ENCODE measurements at regions not wholly inside any gene's neighbourhood (a gene's known extent, or its start where the extent isn't known, plus 50 kb on each side); places are given as distances from the start of the nearest gene placed in this dataset.

DNA sequence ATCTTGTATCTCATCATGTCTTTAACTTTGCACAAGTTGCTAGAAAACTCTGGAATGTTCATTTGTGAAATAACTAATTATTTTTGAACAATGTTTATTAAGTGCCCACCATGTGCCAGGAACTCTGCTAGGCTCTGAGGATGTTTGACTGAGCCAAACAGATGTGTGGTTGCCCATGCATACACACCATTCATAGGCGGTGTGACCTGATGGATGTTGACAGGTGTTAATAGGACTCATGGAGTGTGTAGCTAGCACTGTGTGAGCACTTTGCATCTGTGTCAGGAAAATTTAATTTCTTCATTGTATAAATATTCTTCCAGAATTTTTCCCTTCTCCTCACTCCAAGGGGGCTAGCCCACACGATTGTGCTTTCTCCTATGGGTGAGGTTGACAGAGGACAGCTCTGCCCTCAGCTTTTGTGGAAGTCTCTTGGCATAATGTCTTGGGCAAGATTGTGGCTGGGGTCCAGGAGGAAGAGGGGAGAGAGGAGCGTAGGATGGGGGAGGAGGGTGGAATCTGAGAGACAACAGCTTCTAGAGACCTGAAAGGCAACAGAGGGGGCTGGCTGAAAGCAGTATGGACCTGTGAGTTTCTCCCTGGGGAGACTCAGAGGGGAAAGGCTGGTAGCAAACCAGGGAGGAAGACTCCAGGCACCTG is 214.6 kb upstream of the CXCR4 start:
- no peak overlapping the region for H3K27ac ChIP-seq (ENCODE audit: low read depth in 1 of 2, low read length in 2 of 2)
- no peak overlapping the region for H3K4me2 ChIP-seq (replicated peaks; ENCODE audit: extremely low read depth, low read length, poor library complexity, severe bottlenecking)
- peaks cover 0 to 8% (median 2%) of the 10 kb centered on the region in 3 donors for H3K27me3 Mint-ChIP-seq (ENCODE audit: low read depth in 3 of 3)
- H3K36me3 Mint-ChIP-seq, result peaks cover 0 to 2% of the 10 kb centered on the region in 2 donors
- H3K27me3 ChIP-seq (ENCODE audit: control insufficient read depth in 2 of 2, insufficient read depth in 2 of 2, low read length in 2 of 2), result no peaks in the 10 kb centered on the region
- H3K4me1 Mint-ChIP-seq, result peaks cover 26% of the 10 kb centered on the region
- no peaks in the 10 kb centered on the region for H4K20me1 ChIP-seq (ENCODE audit: insufficient read depth, low read length)
- no peaks in the 10 kb centered on the region for H3K9me3 ChIP-seq (replicated peaks in 1 of 2; ENCODE audit: control insufficient read depth in 1 of 2, insufficient read depth in 1 of 2, low read length in 2 of 2)
- H3K4me3 Mint-ChIP-seq, result no peak overlapping the region
- no peaks in the 10 kb centered on the region for H3K79me2 ChIP-seq (ENCODE audit: insufficient read depth, low read length)
- H3K9ac ChIP-seq (ENCODE audit: insufficient read depth, low read length, poor library complexity, severe bottlenecking), result no peak overlapping the region
- H3K36me3 ChIP-seq (replicated peaks in 1 of 2; ENCODE audit: control insufficient read depth in 1 of 2, insufficient read depth in 2 of 2, low read length in 2 of 2), result no peaks in the 10 kb centered on the region
- peaks cover 0 to 2% (median 0%) of the 10 kb centered on the region in 7 donors for H3K9me3 Mint-ChIP-seq
- peak overlapping the region in 1 of 7 donors; percentile 43 for H3K27ac Mint-ChIP-seq
- H2AFZ ChIP-seq (ENCODE audit: insufficient read depth, low read depth, low read length, poor library complexity, severe bottlenecking), result no peak overlapping the region
- 26% methylated on average over 2 of the region's 3 CpGs for WGBS (ENCODE audit: insufficient coverage)
- peaks cover 21 to 25% of the 10 kb centered on the region in 2 donors for H3K4me1 ChIP-seq (ENCODE audit: control insufficient read depth in 1 of 2, insufficient read depth in 2 of 2, low read length in 2 of 2)
- DNase-seq, result no peak
- TF ChIP-seq, protein P1, sequence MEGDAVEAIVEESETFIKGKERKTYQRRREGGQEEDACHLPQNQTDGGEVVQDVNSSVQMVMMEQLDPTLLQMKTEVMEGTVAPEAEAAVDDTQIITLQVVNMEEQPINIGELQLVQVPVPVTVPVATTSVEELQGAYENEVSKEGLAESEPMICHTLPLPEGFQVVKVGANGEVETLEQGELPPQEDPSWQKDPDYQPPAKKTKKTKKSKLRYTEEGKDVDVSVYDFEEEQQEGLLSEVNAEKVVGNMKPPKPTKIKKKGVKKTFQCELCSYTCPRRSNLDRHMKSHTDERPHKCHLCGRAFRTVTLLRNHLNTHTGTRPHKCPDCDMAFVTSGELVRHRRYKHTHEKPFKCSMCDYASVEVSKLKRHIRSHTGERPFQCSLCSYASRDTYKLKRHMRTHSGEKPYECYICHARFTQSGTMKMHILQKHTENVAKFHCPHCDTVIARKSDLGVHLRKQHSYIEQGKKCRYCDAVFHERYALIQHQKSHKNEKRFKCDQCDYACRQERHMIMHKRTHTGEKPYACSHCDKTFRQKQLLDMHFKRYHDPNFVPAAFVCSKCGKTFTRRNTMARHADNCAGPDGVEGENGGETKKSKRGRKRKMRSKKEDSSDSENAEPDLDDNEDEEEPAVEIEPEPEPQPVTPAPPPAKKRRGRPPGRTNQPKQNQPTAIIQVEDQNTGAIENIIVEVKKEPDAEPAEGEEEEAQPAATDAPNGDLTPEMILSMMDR (IDR thresholded peaks at IDR 0.05), result no peak
- H3K4me3 ChIP-seq (replicated peaks in 1 of 3; ENCODE audit: low read depth in 2 of 3, low read length in 3 of 3), result no peak overlapping the region
- intact Hi-C loops (cut with micrococcal nuclease), result no loop called here

DNA sequence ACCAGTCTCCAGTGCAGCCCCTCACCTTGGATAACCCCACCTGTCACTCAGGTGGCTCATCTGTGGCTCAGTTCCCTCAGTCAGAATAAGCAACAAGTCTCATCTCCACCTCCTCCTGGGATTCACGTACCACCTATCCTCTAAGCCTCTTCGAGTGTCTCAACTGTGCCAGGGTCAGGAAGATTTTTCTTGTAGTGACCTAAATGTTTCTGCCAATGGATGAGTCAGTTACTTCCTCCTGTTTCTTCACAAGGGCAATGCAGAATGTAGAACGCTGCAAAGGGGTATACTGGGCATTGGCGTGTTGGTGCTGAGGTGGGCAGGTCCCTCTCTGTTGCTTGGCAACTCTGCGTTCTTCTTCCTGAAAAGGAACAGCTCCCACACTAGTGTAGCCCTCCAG is 213.3 kb upstream of the CXCR4 start:
- TF ChIP-seq, protein P1 (IDR thresholded peaks at IDR 0.05), result no peak
- Histone ChIP-seq H3K4me3 (replicated peaks in 1 of 3; ENCODE audit: low read depth in 2 of 3, low read length in 3 of 3) (no peak overlapping the region), H2AFZ (ENCODE audit: insufficient read depth, low read depth, low read length, poor library complexity, severe bottlenecking) (no peak overlapping the region), H3K27ac (ENCODE audit: low read depth in 1 of 2, low read length in 2 of 2) (no peak overlapping the region), H3K4me2 (replicated peaks; ENCODE audit: extremely low read depth, low read length, poor library complexity, severe bottlenecking) (no peak overlapping the region), H3K79me2 (ENCODE audit: insufficient read depth, low read length) (no peaks in the 10 kb centered on the region), H4K20me1 (ENCODE audit: insufficient read depth, low read length) (no peaks in the 10 kb centered on the region), H3K36me3 (replicated peaks in 1 of 2; ENCODE audit: control insufficient read depth in 1 of 2, insufficient read depth in 2 of 2, low read length in 2 of 2) (no peaks in the 10 kb centered on the region), H3K9me3 (replicated peaks in 1 of 2; ENCODE audit: control insufficient read depth in 1 of 2, insufficient read depth in 1 of 2, low read length in 2 of 2) (no peaks in the 10 kb centered on the region), H3K27me3 (ENCODE audit: control insufficient read depth in 2 of 2, insufficient read depth in 2 of 2, low read length in 2 of 2) (no peaks in the 10 kb centered on the region), H3K4me1 (ENCODE audit: control insufficient read depth in 1 of 2, insufficient read depth in 2 of 2, low read length in 2 of 2) (peaks cover 28 to 35% of the 10 kb centered on the region in 2 donors), H3K9ac (ENCODE audit: insufficient read depth, low read length, poor library complexity, severe bottlenecking) (no peak overlapping the region)
- Mint-ChIP-seq H3K27ac (peak overlapping the region; percentile 24 to 93 (median 83)), H3K27me3 (ENCODE audit: low read depth in 3 of 3) (peaks cover 0 to 5% (median 2%) of the 10 kb centered on the region in 3 donors), H3K9me3 (peaks cover 0 to 2% (median 0%) of the 10 kb centered on the region in 7 donors), H3K4me1 (peaks cover 38% of the 10 kb centered on the region), H3K36me3 (peaks cover 0 to 2% of the 10 kb centered on the region in 2 donors), H3K4me3 (peak overlapping the region in 1 of 2 donors; percentile 55)
- peak; percentile 49 to 73 (median 67) for DNase-seq
- intact Hi-C loops (cut with micrococcal nuclease), result no loop called here
- no CpG with 5 or more reads among the region's 5 CpGs for WGBS (ENCODE audit: insufficient coverage)
